ENCODE measurements at regions not wholly inside any gene's neighbourhood (a gene's known extent, or its start where the extent isn't known, plus 50 kb on each side); places are given as distances from the start of the nearest gene placed in this dataset.

GRCh38 chr10:62578916-62579315, 204.7 kb downstream of the ZNF365 start:
- no peak for TF ChIP-seq CTCF (IDR thresholded peaks at IDR 0.05; ENCODE audit: low read depth, low read length)
- no peak for TF ChIP-seq POLR2A (IDR thresholded peaks at IDR 0.05; ENCODE audit: extremely low read depth, insufficient read length)
